ENCODE measurements at regions not wholly inside any gene's neighbourhood (a gene's known extent, or its start where the extent isn't known, plus 50 kb on each side); places are given as distances from the start of the nearest gene placed in this dataset.

GRCh38 chr9:82488313-82489200 is 500.0 kb downstream of the SPATA31D1 start:
- TF ChIP-seq CTCF (IDR thresholded peaks at IDR 0.05), result no peak

- no peak for TF ChIP-seq CTCF (IDR thresholded peaks at IDR 0.05)
These were observed 500.7 kb downstream of the SPATA31D1 start for GRCh38 chr9:82489201-82489821.

GRCh38 chr9:82490019-82490499 is 501.5 kb downstream of the SPATA31D1 start:
- no peak for TF ChIP-seq CTCF (IDR thresholded peaks at IDR 0.05)

GRCh38 chr9:82491604-82492003 is 503.0 kb downstream of the SPATA31D1 start:
- TF ChIP-seq CTCF (IDR thresholded peaks at IDR 0.05), result no peak

- no peak for TF ChIP-seq CTCF (IDR thresholded peaks at IDR 0.05)
These were observed 503.7 kb downstream of the SPATA31D1 start for GRCh38 chr9:82492274-82492673.

- no peak for TF ChIP-seq CTCF (IDR thresholded peaks at IDR 0.05)
These were observed 507.6 kb downstream of the SPATA31D1 start for GRCh38 chr9:82495884-82496777.
